ENCODE measurements at regions not wholly inside any gene's neighbourhood (a gene's known extent, or its start where the extent isn't known, plus 50 kb on each side); places are given as distances from the start of the nearest gene placed in this dataset.

GRCh38 chr3:102123590-102124190 lies 274.4 kb downstream of the NFKBIZ start:
- H3K27ac Mint-ChIP-seq (ENCODE audit: unreplicated experiment) = no peak overlapping the region
- H3K4me1 Mint-ChIP-seq = no peaks in the 10 kb centered on the region
- H3K4me3 Mint-ChIP-seq = no peak overlapping the region
- peaks cover 9% of the 10 kb centered on the region for H3K9me3 Mint-ChIP-seq
- H3K36me3 Mint-ChIP-seq (ENCODE audit: low read depth) = no peaks in the 10 kb centered on the region
- DNase-seq (ENCODE audit: low read depth, low spot score) = no peak
- H3K27me3 Mint-ChIP-seq (ENCODE audit: low read depth) = no peaks in the 10 kb centered on the region
- TF ChIP-seq, protein P1, sequence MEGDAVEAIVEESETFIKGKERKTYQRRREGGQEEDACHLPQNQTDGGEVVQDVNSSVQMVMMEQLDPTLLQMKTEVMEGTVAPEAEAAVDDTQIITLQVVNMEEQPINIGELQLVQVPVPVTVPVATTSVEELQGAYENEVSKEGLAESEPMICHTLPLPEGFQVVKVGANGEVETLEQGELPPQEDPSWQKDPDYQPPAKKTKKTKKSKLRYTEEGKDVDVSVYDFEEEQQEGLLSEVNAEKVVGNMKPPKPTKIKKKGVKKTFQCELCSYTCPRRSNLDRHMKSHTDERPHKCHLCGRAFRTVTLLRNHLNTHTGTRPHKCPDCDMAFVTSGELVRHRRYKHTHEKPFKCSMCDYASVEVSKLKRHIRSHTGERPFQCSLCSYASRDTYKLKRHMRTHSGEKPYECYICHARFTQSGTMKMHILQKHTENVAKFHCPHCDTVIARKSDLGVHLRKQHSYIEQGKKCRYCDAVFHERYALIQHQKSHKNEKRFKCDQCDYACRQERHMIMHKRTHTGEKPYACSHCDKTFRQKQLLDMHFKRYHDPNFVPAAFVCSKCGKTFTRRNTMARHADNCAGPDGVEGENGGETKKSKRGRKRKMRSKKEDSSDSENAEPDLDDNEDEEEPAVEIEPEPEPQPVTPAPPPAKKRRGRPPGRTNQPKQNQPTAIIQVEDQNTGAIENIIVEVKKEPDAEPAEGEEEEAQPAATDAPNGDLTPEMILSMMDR (conservative IDR thresholded peaks at IDR 0.05) = no peak

DNA sequence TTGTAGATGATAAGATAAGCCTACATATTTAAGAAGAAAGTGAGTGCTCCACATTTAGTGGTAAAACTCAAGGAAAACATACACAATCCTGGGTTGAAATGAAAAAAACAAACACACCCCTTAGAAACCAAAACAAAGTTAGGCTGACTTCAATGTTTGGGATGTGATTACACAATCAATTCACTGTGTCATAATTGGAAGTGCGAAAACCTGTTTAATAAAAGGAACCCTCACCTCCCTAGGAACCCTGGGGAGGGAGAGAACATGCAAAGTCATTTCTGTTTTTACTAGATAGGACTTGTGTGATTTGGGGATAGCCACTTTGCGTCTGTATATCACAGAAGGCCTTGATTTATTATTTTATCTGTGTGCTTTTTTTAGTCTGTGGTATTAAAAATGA lies 275.0 kb downstream of the NFKBIZ start:
- Mint-ChIP-seq H3K36me3 (ENCODE audit: low read depth) (no peaks in the 10 kb centered on the region), H3K4me1 (no peaks in the 10 kb centered on the region), H3K4me3 (no peak overlapping the region), H3K27me3 (ENCODE audit: low read depth) (no peaks in the 10 kb centered on the region), H3K9me3 (peaks cover 6% of the 10 kb centered on the region), H3K27ac (ENCODE audit: unreplicated experiment) (no peak overlapping the region)
- DNase-seq (ENCODE audit: low read depth, low spot score) = no peak
- TF ChIP-seq, protein P1 (conservative IDR thresholded peaks at IDR 0.05) = no peak

DNA sequence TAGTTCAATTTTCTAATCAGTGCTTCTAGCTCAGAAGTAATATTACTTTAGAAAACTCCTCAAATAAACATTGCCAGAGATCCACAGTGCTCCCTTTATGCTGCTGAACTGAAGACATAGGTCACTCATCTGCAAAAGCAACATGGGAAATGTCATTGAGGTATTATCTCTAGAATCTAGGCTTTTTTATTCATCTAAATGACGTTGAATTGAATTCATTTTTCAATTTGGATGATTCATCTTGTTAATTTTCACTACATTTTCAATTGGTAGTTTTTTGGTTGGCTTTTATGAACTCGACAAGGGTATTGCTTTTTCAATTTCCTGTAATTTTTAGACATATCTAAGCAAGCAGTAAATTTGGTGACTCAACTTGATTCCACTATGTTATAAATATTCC lies 275.4 kb downstream of the NFKBIZ start:
- TF ChIP-seq, protein P1 (conservative IDR thresholded peaks at IDR 0.05) = no peak
- Mint-ChIP-seq H3K9me3 (peaks cover 6% of the 10 kb centered on the region), H3K27me3 (ENCODE audit: low read depth) (no peaks in the 10 kb centered on the region), H3K4me3 (no peak overlapping the region), H3K36me3 (ENCODE audit: low read depth) (no peaks in the 10 kb centered on the region), H3K27ac (ENCODE audit: unreplicated experiment) (no peak overlapping the region), H3K4me1 (no peaks in the 10 kb centered on the region)
- no peak for DNase-seq (ENCODE audit: low read depth, low spot score)

DNA sequence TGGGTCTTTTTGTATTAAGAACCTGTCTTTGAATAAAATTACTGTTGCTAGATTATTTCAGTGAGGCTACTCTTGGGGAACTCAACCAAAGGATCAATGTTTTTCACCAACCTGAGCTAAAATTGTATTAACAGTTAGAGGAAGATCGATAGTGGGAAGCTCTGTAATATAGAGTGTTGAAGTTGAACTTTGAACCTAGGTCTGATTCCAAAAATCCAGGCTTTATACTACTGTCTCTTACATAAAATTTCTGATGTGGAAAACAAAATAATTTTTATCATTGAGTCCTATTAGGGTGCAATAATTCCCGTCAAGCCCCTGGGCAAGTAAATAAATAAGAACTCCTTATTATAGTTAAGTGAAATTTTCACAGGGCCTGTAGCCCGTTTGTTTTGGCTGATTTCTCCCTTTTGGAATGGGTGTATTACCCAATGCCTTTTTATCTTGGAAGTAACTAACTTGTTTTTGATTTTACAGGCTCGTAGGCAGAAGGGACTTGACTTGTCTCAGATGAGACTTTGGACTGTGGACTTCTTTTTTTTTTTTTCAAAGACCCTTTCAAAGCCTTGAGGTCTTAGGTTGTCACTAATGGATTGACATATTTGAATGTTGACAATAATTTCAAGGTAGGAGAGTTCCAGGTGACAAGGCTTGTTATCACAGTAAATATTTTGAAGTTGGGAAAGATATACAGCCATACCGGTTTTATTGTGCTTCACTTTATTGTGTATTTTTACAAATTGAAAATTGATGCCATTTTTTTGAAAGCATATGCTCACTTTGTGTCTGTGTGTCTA lies 276.1 kb downstream of the NFKBIZ start:
- no peak for DNase-seq (ENCODE audit: low read depth, low spot score)
- Mint-ChIP-seq H3K4me1 (no peaks in the 10 kb centered on the region), H3K36me3 (ENCODE audit: low read depth) (no peaks in the 10 kb centered on the region), H3K27me3 (ENCODE audit: low read depth) (no peaks in the 10 kb centered on the region), H3K27ac (ENCODE audit: unreplicated experiment) (no peak overlapping the region), H3K4me3 (no peak overlapping the region), H3K9me3 (peaks cover 6% of the 10 kb centered on the region)
- TF ChIP-seq, protein P1 (conservative IDR thresholded peaks at IDR 0.05) = no peak

- H3K9me3 Mint-ChIP-seq = peaks cover 6% of the 10 kb centered on the region
- H3K4me3 Mint-ChIP-seq = no peak overlapping the region
- TF ChIP-seq, protein P1 (conservative IDR thresholded peaks at IDR 0.05) = no peak
These were observed 276.7 kb downstream of the NFKBIZ start for GRCh38 chr3:102125994-102126368.

More at GRCh38 chr3:102125994-102126368, 276.7 kb downstream of the NFKBIZ start:
- H3K36me3 Mint-ChIP-seq (ENCODE audit: low read depth) = no peaks in the 10 kb centered on the region
- no peak for DNase-seq (ENCODE audit: low read depth, low spot score)
- H3K27me3 Mint-ChIP-seq (ENCODE audit: low read depth) = no peaks in the 10 kb centered on the region
- H3K27ac Mint-ChIP-seq (ENCODE audit: unreplicated experiment) = no peak overlapping the region
- no peaks in the 10 kb centered on the region for H3K4me1 Mint-ChIP-seq

Measured in neural crest cell (in vitro differentiated cells).